ENCODE measurements at regions not wholly inside any gene's neighbourhood (a gene's known extent, or its start where the extent isn't known, plus 50 kb on each side); places are given as distances from the start of the nearest gene placed in this dataset.

DNA sequence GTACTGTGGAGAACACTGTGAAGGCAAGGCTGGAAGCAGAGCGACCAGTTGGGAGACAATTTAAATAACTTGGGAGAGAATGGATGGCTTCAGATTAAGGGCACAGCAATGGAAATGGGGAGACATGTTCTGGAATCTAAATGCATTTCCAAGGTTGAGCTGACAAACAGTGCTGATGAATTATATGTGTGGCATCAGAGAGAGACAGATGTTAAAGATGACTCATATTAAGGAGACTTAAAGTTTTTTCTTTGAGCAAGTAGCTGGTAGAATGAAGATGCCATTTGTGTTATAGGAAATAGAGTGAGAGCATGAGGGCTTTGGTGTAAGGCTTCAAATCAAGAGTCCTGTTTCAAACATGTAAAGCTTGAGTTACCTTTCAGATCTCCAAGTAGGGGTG, 441.8 kb downstream of the SETBP1 start:
- TF ChIP-seq, protein P1, sequence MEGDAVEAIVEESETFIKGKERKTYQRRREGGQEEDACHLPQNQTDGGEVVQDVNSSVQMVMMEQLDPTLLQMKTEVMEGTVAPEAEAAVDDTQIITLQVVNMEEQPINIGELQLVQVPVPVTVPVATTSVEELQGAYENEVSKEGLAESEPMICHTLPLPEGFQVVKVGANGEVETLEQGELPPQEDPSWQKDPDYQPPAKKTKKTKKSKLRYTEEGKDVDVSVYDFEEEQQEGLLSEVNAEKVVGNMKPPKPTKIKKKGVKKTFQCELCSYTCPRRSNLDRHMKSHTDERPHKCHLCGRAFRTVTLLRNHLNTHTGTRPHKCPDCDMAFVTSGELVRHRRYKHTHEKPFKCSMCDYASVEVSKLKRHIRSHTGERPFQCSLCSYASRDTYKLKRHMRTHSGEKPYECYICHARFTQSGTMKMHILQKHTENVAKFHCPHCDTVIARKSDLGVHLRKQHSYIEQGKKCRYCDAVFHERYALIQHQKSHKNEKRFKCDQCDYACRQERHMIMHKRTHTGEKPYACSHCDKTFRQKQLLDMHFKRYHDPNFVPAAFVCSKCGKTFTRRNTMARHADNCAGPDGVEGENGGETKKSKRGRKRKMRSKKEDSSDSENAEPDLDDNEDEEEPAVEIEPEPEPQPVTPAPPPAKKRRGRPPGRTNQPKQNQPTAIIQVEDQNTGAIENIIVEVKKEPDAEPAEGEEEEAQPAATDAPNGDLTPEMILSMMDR (IDR thresholded peaks at IDR 0.05), result no peak
- TF ChIP-seq POLR2A (IDR thresholded peaks at IDR 0.05), result no peak
